ENCODE measurements at regions not wholly inside any gene's neighbourhood (a gene's known extent, or its start where the extent isn't known, plus 50 kb on each side); places are given as distances from the start of the nearest gene placed in this dataset.

DNA sequence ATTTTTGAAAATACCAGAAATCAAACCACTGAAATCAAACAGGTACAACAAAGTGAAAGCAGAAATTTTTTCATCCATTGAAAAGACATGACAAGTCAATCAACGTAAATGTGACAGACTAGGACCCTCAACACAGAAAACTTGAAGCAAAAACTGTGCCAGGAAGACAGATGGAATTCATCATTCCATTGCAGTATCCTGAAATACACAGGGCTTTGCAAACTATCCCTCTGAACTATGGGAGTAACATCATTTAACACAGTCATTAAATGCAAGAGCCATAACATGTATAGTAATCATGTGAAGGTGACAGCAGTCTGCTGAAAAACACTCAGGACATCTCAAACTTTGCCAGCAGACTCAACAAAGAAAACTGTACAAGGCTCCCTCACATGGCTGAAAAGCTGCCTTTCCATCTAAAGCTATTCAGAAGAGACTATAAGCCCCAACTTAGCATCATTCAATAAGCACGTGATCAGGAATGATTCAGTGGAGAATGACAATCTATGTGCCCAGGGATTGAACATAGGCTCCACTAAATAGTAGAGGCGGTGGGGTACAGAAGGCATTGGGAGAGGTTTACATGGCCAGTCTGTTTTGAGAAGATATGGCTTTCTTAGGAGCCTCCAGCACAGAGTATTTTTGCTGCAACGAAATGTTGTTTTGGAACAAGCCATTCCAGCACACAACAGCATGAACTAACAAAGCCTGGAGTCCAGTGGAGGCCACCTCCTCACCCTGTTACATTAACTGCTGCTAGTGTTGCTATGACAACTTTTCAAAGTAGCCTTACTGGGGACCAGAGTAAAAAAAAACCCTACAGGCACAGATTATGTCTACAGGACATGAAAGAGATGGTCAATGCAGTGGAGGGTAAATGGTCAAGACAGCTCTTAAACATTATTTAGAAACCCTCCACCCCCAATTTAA is 274.5 kb upstream of the NOCT start:
- no peak for DNase-seq

DNA sequence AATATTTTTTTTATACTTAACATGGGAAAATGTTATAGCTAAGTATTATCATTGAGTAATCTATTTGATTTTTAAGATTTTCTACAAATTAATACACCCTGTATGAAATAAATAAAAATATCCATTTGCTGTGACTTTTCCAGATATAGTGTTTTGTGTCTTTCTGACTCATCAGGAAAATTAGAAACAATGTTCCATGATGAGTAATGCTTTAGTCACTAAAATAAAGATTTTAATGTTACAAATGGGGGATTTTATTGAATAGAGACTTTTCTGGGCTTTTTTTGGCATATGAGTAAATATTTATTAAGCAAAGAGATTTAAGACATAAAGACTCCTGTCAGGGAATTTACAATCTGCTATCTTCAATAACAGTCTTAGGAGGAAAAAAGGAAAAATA is 279.2 kb upstream of the NOCT start:
- DNase-seq: no peak

DNA sequence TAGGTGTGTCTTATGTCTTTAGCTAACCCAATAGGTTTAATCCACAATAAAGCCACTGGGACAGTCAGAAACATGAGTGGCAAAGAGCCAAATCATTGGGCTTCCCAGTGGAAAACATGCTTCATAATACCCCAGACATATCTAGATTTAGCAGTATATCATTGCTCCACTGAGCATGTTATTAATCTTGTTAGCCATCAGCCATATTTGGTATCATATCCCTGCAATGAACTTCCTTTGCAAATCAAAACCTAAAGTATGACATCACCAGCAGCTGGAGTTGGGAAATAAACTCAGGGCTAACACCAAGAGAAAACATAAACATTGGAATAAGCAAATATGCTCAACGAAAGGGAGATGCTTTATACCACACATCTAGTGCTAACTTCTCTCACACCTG is 280.8 kb upstream of the NOCT start:
- no peak for DNase-seq

DNA sequence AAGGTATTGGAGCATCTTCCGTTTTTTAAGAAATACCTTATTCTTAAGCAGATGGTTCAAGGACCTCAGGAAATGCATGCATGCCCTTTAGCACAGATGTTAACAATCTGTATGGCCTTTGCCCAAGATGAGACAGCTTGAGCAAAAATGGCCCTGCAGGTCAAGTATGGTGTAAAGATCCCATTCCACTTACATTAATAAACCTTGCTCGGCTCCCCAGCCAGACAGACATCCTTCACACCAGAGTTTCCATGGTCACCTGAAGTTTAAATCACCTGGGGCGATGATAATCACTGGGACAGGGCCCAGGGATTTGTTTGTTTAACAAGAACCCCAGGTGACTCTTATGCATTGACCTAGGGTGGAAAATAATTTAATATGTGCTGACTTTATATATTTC is 287.0 kb upstream of the NOCT start:
- DNase-seq: no peak

DNA sequence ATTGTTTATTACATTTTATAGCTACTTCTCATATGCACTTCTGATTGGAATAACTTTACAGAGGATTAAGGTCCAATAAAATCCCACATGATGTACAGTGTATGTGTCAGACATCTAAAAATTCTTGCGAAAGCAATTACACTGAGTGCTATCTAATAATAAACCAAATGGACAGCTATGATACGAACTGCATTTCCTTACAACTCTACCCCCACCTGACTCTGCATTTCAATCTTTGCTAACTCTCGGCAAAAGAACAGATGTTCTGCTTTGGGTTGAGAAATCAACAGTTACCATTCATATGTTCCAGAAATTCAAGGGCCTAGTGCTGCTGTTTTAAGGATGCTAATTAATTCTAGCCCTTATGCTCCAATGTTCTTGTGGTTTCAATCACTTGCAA is 287.9 kb upstream of the NOCT start:
- DNase-seq: no peak

DNA sequence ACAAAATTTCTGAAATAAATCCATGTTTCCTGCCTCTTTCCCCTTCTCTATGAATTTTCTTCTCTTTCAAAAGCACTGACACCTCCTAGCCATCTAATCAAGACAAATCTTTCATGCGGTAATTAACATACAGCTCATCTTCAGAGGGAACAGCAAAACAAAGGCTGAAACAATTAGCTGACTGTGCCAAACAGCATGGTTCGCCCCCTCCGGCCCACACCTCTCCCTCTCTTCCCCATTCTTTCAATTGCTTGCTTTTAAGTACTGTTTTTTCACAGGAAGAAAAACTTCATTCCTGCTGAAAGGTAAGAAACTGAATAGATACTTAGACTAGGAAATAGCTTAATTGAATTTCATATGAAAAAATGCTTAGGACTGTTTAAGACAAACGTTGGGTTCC is 291.1 kb upstream of the NOCT start:
- DNase-seq: no peak

DNA sequence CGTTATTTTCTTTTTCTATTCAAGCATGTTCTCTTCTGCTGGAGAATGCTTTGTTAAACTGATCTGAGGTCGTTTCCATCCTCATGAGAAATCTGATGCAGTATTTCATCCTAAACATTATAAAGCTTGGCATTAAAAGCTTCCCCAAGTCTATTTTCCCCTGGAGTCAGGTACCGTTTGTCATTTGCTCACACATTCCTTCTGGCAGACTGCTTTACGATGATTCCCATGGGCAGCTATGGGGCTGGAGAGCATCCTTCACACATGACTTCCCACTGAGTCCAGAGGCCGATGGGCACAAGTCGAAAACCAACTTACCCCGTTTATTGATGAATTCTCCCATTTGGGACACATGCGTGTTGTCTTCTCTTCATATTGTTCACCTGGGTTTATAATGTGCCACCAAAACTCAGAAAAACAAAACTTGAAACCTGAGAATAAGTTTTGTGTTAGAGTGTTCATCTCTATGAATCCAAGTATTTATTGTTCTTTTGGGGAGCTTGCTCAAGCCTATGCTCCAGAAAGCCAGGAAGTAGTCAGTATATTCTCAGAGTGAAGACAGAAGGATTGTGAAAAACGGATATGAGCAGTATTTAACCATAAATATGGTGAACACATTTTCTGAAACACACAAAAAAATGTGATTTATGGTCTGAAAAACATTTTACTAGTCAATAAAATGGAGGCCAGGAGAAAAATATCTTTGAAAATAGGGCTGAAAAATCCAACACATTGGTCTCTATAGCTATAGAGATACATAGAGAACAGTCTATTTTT is 298.8 kb upstream of the NOCT start:
- DNase-seq: no peak

DNA sequence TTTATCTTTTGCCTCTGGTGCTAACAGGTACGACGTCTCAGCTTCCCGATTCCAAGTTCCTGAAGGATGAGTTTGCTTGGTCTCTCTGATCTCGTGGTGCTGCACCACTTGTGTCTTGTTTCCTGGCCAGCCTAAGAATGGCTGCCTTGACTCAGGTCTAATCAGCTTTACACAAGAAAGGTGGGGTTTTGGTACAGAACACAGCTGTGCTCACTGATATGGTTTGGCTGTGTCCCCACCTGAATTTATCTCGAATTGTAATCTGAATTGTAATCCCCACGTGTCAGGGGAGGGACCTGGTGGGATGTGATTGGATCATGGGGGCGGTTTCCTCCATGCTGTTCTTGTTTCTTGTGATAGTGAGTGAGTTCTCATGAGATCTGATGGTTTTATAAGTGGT is 305.3 kb upstream of the NOCT start:
- DNase-seq: no peak

DNA sequence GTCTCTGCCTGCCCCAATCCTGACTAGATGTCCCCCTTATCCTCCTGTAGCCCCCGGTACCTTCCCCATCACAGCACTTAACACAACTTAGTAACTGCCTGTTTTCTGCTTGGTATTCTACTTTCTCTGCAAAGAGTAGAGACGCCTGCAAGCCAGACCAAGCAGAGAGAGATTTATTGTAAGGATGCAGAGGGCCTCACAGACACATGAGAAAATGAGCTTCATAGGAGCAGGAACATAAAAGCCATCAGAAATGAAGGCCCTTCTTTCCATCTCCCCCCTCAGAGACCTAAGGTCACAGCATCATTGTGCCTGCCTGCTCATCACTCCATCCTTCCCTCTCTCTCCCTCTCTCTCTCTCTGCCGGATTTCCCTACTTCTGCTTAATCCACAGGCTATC is 305.7 kb upstream of the NOCT start:
- no peak for DNase-seq

DNA sequence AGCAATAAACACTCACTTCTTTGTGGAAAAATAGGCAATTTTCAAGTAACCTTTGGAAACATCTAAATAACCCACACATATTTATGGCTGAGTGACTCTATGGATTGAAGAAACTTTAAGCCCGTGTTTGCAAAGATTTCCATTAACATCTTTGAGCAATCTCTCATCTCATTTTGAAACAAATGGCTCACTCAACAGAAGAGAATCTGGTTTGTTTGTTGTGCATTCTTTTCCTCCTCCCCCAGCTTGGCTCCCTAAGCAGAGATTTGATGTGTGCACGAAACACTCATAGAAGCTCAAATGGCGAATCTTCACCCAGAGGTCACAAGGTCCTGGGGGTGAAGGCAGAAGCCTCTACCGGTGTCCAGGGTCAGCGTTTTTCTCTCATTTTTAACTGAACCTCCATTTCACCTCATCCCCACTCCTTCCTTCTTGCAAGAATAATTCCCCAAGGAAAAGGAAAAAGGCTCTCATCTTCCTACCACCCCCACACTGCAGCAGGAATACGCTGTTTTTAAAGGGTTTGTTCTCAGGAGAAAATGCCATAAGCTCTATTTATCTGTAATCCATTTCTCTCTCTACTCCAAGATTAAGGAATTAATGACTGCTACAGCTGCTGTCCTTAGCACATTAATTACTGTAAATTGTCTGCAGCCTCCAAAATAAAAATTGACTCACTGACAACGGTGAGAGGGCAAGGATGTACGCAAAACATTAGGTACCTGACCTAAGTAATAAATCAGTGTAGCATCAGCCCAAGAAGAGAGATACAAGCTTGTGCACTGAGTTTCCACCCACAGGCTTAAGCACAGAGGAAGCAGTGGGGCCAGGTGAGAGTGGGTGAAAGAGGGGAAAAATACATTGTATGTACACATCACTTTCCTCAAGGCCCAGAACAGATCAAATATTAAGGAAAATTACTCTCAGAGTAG is 307.6 kb upstream of the NOCT start:
- DNase-seq: no peak

DNA sequence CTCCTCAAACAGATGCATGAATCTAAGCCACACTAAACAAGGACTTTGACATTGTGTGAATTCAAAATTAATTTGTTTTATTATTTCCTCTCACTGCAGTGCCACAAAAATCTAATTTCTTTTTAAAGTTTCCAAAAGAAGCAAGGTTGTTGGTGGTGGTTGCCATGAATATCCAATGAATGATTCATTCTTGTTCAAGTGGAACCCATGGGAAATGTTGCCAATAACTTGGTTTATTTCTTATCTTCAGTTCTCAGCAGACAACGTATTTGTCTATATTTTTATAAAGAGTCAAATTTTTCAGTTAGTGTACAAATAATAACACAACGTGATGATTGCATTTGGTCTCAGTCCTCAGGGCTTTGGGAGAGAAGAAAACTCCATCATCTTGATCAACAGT is 309.4 kb upstream of the NOCT start:
- DNase-seq: no peak

DNA sequence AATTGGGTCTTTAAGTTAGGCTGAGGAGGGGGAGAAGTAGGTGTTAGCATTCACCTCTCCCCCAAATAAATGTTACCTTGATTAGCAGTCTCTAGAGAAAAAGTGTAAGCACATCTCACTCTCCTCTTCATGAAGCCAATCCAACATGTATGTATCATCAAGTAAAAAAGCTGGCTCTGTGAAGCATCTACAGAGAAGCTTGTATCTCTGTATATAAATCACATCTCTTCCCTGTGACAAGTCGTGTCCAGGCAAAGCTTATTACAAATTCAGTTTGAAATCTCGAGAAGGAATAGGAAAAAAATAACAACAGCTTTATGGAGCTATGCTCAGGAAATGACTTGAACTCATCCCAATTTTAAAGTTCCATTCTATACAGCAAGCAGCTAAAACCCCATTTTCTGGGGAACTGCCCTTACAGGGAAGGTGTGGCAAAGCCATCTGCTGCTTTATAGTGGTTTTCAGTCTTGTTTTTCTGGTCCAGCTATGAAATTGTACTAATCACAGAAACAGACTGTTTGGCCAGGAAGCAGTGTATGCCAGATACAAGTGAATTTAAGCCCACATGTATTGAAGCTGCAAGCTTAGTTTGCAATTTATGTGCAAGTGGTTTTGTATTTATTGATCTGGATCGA is 313.3 kb upstream of the NOCT start:
- no peak for DNase-seq

DNA sequence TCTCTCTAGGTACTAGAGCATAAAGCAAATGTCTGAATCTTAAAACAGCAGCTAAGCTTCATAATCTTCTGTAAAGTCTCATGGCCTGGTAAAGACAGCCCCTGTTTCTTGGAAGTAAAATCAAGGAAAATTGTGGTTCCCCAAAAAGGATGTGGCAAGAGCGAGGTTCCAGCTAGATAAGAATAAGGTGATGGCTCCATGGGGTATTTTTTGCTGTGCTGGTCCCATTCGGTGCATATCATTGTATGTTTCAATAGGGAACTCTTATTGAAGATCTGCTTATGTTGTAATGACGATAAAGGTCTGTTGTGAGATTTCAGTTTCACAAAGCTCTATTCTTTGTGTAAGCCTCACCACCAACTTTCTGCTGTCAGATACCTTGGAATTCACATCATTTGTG is 316.9 kb upstream of the NOCT start:
- DNase-seq: no peak

DNA sequence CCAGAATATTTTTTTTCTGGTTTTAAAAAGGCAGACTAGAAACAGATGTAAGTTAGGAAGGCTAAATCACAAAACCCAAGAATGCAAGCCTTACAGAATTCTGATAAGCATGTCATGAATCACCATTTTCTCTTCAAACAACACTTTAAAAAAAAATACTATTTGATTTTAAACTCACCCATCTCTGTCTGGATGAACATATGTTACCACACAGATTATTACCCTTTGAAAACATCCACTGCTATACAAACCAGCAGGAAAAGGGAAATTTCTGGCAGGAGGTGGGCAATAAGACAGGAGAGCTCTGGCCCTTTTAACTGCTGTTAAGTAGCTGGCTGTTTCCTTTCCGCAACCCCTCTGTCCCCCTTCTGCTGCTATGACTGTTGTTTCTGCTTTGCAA is 317.7 kb upstream of the NOCT start:
- DNase-seq: no peak

DNA sequence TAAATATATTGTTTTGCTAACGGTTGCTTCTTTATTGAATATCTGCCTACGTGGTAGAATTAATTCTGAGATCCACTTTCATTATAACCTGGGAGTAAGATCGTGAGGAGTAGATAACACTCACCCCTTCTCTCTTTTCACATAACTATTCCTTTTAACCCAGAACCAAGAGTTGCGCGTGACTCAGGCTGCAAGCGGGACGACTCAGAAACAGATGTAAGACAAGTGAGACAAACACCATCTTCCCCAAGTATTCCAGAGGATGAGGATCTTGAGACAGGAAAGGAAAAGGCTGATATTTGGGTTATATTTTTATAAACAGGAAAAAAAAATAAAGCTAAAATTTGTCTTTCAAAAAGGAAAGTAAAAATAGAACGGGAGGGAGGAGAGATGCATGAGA is 318.8 kb upstream of the NOCT start:
- no peak for DNase-seq

DNA sequence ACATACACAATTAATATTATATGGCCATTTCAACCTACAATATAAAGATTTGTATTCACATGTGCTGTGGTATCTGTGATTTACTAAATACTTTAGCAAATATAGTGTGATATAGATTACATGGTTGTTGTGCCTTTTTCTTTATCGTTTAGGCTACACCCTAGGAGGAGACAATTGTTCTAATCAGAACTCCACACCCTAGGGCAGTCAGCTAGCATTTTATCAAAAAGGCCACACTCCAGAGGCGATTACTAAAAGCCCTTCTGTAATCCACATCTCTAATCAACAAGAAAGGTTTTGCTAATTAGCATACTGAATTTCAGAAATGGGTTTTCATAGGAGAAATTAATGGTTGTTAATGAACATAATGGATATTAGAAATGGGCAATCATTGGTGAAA is 319.5 kb upstream of the NOCT start:
- no peak for DNase-seq

DNA sequence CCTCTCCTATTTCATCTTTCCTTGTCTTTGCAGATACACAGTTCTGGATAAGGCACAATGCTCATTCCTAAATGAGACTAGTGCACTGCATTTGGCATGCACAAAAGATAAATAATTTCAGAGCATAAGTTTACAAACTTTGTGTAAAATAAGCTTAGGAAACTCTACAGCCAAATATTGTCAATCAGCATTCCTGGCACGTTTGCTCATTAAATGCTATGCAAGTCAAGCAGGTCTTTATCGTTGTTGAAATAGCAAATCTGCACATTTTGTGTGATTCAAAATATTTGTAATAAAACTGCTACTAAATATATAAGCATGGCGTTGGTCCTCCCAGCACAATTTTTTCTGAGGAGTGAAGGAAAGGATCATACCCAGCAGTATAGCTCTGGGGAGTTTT is 322.1 kb upstream of the NOCT start:
- DNase-seq: no peak

DNA sequence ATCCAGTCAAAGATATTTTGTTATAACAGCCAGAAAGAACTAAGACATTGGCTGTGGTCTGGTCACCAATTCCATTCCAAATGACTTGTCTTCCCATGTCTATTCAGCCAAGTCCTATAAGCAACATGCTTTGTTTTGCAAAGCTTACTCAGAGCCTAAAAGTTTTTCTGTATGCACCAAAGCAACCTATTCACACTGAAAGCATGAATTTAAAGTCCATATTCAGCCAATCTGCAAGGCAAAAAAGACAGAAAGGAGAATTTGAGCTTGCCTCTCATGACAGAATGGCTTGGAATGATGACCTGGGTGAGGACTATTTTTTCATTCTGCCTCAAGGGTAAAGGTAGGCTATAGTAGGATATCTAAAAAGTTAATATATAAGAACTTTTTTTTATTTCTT is 323.2 kb upstream of the NOCT start:
- DNase-seq: no peak

DNA sequence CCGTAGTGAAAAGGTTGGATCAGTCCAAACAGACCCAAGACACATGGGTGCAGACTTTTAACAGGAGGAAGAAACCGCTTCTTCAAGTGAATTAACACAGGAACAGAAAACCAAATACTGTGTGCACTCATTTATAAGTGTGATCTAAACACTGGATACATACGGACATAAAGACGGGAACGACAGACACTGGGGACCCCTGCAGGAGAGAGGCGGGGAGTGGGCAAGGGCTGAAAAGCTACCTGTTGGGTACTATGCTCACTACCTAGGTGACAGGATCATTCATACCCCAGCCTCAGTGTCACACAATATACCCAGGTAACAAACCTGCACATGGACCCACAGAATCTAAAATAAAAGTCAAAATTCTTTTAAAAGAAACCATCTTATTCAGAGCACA is 326.0 kb upstream of the NOCT start:
- no peak for DNase-seq

DNA sequence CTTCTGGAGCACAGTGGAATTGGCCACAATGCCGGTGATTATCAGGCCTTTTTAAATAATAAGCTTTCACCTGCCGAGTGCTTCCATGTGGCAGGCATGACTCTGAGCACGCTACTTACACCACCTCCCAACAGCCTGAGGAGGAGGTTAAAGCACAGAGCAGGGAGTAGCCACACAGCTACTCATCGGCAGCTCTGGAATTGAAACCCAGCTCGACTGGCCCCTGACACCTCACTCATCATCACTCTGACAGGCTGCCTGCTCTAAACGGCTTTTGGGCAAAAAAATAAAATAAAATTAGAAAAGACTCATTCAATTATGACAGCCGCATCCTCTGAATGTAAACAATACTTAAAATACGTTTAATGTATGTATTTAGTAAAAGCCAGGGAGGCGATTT is 326.4 kb upstream of the NOCT start:
- no peak for DNase-seq

DNA sequence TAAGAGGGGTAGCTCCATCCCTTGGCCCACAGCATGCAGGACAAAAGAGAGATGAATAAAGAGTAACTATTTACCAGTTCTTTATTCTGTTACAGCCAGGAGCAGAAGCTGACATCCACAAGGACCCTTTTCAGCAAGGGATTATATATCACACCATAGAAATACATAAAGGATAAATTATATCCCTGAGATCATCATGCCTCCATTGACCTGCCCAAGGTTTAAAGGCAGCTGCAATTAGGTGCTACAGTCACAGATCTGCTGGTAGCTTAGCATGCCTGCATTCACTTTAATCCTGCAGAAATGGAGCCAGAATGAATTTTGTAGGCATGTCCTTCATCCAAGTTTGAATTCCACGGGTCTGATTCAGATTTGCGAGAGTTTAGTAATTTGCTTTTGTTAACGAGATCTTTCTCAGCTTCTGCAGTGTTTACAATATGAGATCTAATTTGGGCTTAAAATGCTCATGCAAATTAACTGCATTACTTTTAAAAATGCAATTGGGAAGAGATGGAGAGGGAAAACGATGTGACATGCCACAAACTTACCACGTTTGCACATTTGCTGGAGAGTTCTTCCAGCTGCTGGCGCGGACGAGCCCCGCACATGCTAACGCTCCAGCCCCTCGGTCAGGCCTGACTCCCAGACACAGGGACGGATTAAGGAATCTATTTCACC is 327.0 kb upstream of the NOCT start:
- no peak for DNase-seq

All from cerebellar nuclear complex (tissue), 1 donor.